ENCODE measurements at regions not wholly inside any gene's neighbourhood (a gene's known extent, or its start where the extent isn't known, plus 50 kb on each side); places are given as distances from the start of the nearest gene placed in this dataset.

- no peak overlapping the region for H3K27ac ChIP-seq (ENCODE audit: low read depth in 1 of 2, low read length in 2 of 2)
- H3K4me3 ChIP-seq (ENCODE audit: low read depth in 1 of 3, low read length in 3 of 3): no peak overlapping the region
- H3K4me1 ChIP-seq (ENCODE audit: control insufficient read depth in 4 of 4, insufficient read depth in 4 of 4, low read length in 3 of 4): no peaks in the 10 kb centered on the region
- no peak for DNase-seq (ENCODE audit: low spot score)
- WGBS: 83% methylated on average over 4 of the region's 4 CpGs
- H3K9ac ChIP-seq (ENCODE audit: low read depth in 1 of 2, low read length in 2 of 2): no peak overlapping the region
- no peaks in the 10 kb centered on the region for H3K27me3 ChIP-seq (ENCODE audit: control insufficient read depth in 4 of 4, insufficient read depth in 4 of 4, low read length in 3 of 4)
- H3K9me3 ChIP-seq (ENCODE audit: control insufficient read depth in 4 of 4, low read length in 3 of 4): no peaks in the 10 kb centered on the region
- TF ChIP-seq, protein P1, sequence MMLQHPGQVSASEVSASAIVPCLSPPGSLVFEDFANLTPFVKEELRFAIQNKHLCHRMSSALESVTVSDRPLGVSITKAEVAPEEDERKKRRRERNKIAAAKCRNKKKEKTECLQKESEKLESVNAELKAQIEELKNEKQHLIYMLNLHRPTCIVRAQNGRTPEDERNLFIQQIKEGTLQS (IDR thresholded peaks at IDR 0.05): no peak
- TF ChIP-seq HNF4G (IDR thresholded peaks at IDR 0.05): no peak
- TF ChIP-seq FOXA2 (IDR thresholded peaks at IDR 0.05): no peak
- TF ChIP-seq REST (IDR thresholded peaks at IDR 0.05): no peak
- no peak for TF ChIP-seq GABPA (IDR thresholded peaks at IDR 0.05 in 1 of 2, conservative IDR thresholded peaks at IDR 0.05 in 1 of 2)
- TF ChIP-seq, protein P2, sequence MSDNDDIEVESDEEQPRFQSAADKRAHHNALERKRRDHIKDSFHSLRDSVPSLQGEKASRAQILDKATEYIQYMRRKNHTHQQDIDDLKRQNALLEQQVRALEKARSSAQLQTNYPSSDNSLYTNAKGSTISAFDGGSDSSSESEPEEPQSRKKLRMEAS (IDR thresholded peaks at IDR 0.05): no peak
- no peak for TF ChIP-seq HNF4A (conservative IDR thresholded peaks at IDR 0.05)
- no peak for TF ChIP-seq YY1 (IDR thresholded peaks at IDR 0.05)
- no peak for TF ChIP-seq FOXA1 (IDR thresholded peaks at IDR 0.05)
- TF ChIP-seq, protein P3, sequence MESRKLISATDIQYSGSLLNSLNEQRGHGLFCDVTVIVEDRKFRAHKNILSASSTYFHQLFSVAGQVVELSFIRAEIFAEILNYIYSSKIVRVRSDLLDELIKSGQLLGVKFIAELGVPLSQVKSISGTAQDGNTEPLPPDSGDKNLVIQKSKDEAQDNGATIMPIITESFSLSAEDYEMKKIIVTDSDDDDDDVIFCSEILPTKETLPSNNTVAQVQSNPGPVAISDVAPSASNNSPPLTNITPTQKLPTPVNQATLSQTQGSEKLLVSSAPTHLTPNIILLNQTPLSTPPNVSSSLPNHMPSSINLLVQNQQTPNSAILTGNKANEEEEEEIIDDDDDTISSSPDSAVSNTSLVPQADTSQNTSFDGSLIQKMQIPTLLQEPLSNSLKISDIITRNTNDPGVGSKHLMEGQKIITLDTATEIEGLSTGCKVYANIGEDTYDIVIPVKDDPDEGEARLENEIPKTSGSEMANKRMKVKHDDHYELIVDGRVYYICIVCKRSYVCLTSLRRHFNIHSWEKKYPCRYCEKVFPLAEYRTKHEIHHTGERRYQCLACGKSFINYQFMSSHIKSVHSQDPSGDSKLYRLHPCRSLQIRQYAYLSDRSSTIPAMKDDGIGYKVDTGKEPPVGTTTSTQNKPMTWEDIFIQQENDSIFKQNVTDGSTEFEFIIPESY (IDR thresholded peaks at IDR 0.05): no peak
- no peak for TF ChIP-seq RXRA (IDR thresholded peaks at IDR 0.05)
- TF ChIP-seq EGR1 (IDR thresholded peaks at IDR 0.05; ENCODE audit: low read depth in 2 of 2): no peak
- no peak for TF ChIP-seq RAD21 (IDR thresholded peaks at IDR 0.05)
- no peak for TF ChIP-seq JUND (IDR thresholded peaks at IDR 0.05)
- no peak for TF ChIP-seq NR2F2 (IDR thresholded peaks at IDR 0.05)
- no peak for TF ChIP-seq SP1 (IDR thresholded peaks at IDR 0.05)
- TF ChIP-seq, protein P4, sequence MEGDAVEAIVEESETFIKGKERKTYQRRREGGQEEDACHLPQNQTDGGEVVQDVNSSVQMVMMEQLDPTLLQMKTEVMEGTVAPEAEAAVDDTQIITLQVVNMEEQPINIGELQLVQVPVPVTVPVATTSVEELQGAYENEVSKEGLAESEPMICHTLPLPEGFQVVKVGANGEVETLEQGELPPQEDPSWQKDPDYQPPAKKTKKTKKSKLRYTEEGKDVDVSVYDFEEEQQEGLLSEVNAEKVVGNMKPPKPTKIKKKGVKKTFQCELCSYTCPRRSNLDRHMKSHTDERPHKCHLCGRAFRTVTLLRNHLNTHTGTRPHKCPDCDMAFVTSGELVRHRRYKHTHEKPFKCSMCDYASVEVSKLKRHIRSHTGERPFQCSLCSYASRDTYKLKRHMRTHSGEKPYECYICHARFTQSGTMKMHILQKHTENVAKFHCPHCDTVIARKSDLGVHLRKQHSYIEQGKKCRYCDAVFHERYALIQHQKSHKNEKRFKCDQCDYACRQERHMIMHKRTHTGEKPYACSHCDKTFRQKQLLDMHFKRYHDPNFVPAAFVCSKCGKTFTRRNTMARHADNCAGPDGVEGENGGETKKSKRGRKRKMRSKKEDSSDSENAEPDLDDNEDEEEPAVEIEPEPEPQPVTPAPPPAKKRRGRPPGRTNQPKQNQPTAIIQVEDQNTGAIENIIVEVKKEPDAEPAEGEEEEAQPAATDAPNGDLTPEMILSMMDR (IDR thresholded peaks at IDR 0.05; ENCODE audit: low read depth, low read length, missing input control): no peak
- TF ChIP-seq TAF1 (conservative IDR thresholded peaks at IDR 0.05): no peak
- H3K36me3 ChIP-seq (ENCODE audit: control insufficient read depth in 4 of 4, insufficient read depth in 3 of 4, low read depth in 1 of 4, low read length in 3 of 4): no peaks in the 10 kb centered on the region
These were observed 157.1 kb upstream of the CLNK start for GRCh38 chr4:10841697-10842096.

All from liver (tissue), 8 donors.